OCI-LY7 (cell line): ENCODE measurements at regions not wholly inside any gene's neighbourhood (a gene's known extent, or its start where the extent isn't known, plus 50 kb on each side); places are given as distances from the start of the nearest gene placed in this dataset.

Experiments used
- BruUV-seq: library from RNA; stranded (reverse); fragments of 400-500 nt; replicated peaks from 2 replicates; lab custom pipeline; 2021; lab: Mats Ljungman, UMichigan
- CTCF ChIA-PET: fragments of 300-600 bp; sonication (Branson Sonifier 250); formaldehyde crosslinking; loops from one replicate; lab custom pipeline; 2022; ENCODE audit warnings: antibody characterized with exemption; ENCODE audit not compliant: unreplicated experiment; lab: Charles Lee
- POLR2A ChIA-PET: fragments of 300-600 bp; sonication (Branson Sonifier 250); formaldehyde crosslinking; loops from one replicate; lab custom pipeline; 2022; ENCODE audit warnings: antibody characterized with exemption; lab: Charles Lee
- DNase-seq: peaks from one replicate; pipeline ENCODE4 v3.0.0-alpha.2; 2015; ENCODE audit warnings: low spot score
- H2AFZ ChIP-seq: fragments of 200-600 bp; sonication (generic), shearing (Covaris generic); 2 replicates; pipeline ENCODE4 v1.6.1; 2014; ENCODE audit warnings: mild to moderate bottlenecking, antibody characterized with exemption, low read length, moderate library complexity
- H3K27ac ChIP-seq: fragments of 200-600 bp; sonication (generic); 2 replicates; pipeline ENCODE4 v1.5.1; 2014; ENCODE audit warnings: mixed run types, low read depth, mild to moderate bottlenecking, moderate library complexity, low read length, inconsistent platforms; ENCODE audit not compliant: poor library complexity, severe bottlenecking
- H3K36me3 ChIP-seq: fragments of 200-600 bp; sonication (generic); 2 replicates; pipeline ENCODE4 v1.6.1; 2014; ENCODE audit warnings: mild to moderate bottlenecking, antibody characterized with exemption, low read length, moderate library complexity, mixed read lengths; ENCODE audit not compliant: insufficient read depth
- H3K4me1 ChIP-seq: fragments of 200-600 bp; sonication (generic); 2 replicates; pipeline ENCODE4 v1.5.1; 2014; ENCODE audit warnings: mild to moderate bottlenecking, low read length; ENCODE audit not compliant: insufficient read depth, poor library complexity, severe bottlenecking
- H3K4me2 ChIP-seq: fragments of 200-600 bp; sonication (generic); 2 replicates; pipeline ENCODE4 v1.6.1; 2014; ENCODE audit warnings: mild to moderate bottlenecking, low read length
- H3K4me3 ChIP-seq: fragments of 200-600 bp; sonication (generic); 2 replicates; pipeline ENCODE4 v1.5.1; 2014; ENCODE audit warnings: mild to moderate bottlenecking, low read depth, low read length; ENCODE audit not compliant: poor library complexity, severe bottlenecking
- H3K79me2 ChIP-seq: fragments of 200-600 bp; sonication (generic); 2 replicates; pipeline ENCODE4 v1.6.1; 2016; ENCODE audit warnings: low read depth, mild to moderate bottlenecking, low read length, moderate library complexity, mixed read lengths; ENCODE audit not compliant: insufficient read depth
- H3K9me2 ChIP-seq: fragments of 200-600 bp; sonication (generic); 2 replicates; pipeline ENCODE4 v1.6.1; 2016; ENCODE audit warnings: mild to moderate bottlenecking, low read length, mixed read lengths; ENCODE audit not compliant: insufficient read depth
- H3K9me3 ChIP-seq: fragments of 200-600 bp; sonication (generic); 2 replicates; pipeline ENCODE4 v1.6.1; 2014; ENCODE audit warnings: mild to moderate bottlenecking, mixed run types, low read length, mixed read lengths
- H4K20me1 ChIP-seq: fragments of 200-600 bp; sonication (generic); 2 replicates; pipeline ENCODE4 v1.6.1; 2014; ENCODE audit warnings: mild to moderate bottlenecking, antibody characterized with exemption, low read length, moderate library complexity, mixed read lengths; ENCODE audit not compliant: insufficient read depth
- EZH2phosphoT487 ChIP-seq: fragments of 200-600 bp; sonication (generic); IDR thresholded peaks from 2 replicates; pipeline ENCODE4 v1.6.1; 2018; ENCODE audit warnings: low read depth, borderline replicate concordance, mild to moderate bottlenecking, mixed run types, antibody characterized with exemption, low read length, moderate library complexity, mixed read lengths
- intact Hi-C: fragments of 100-400 bp; cut with micrococcal nuclease; formaldehyde crosslinking; loops from one replicate; pipeline ENCODE4 v1.10.0; 2022; ENCODE audit not compliant: unreplicated experiment
- TF ChIP-seq, protein P1 (sequence below): fragments of 200-600 bp; sonication (generic); conservative IDR thresholded peaks from 2 replicates; pipeline ENCODE4 v1.5.1; 2014; ENCODE audit warnings: mild to moderate bottlenecking, antibody characterized with exemption, low read length, moderate library complexity, mixed read lengths

DNA sequence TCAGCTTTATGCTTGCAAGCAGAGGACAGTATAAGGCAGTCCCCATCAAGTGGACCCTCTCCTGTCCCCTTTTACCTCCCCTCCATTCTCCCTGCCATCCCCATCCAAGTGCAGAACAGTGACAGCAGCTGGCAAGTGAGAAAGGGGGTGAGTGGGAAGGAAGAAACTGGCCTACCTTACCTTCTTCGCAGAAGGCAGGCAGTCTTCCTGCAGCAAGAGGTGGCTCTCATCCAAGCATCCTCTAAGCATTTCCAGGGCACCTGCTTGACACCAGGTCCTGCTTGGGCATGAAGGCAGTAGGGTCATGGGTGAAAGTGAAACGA is 77.3 kb upstream of the SH3PXD2B start:
- Histone ChIP-seq H3K9me2 (no peaks in the 10 kb centered on the region), H3K4me2 (no peak overlapping the region), H3K27ac (no peak overlapping the region), H3K79me2 (no peaks in the 10 kb centered on the region), H2AFZ (no peak overlapping the region), H4K20me1 (no peaks in the 10 kb centered on the region), H3K36me3 (no peaks in the 10 kb centered on the region), H3K4me3 (no peak overlapping the region), H3K4me1 (no peaks in the 10 kb centered on the region), H3K9me3 (no peaks in the 10 kb centered on the region)
- no TSS peak for BruUV-seq
- TF ChIP-seq, protein P1, sequence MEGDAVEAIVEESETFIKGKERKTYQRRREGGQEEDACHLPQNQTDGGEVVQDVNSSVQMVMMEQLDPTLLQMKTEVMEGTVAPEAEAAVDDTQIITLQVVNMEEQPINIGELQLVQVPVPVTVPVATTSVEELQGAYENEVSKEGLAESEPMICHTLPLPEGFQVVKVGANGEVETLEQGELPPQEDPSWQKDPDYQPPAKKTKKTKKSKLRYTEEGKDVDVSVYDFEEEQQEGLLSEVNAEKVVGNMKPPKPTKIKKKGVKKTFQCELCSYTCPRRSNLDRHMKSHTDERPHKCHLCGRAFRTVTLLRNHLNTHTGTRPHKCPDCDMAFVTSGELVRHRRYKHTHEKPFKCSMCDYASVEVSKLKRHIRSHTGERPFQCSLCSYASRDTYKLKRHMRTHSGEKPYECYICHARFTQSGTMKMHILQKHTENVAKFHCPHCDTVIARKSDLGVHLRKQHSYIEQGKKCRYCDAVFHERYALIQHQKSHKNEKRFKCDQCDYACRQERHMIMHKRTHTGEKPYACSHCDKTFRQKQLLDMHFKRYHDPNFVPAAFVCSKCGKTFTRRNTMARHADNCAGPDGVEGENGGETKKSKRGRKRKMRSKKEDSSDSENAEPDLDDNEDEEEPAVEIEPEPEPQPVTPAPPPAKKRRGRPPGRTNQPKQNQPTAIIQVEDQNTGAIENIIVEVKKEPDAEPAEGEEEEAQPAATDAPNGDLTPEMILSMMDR = no peak
- no peak for TF ChIP-seq EZH2phosphoT487
- intact Hi-C loops = no loop called here
- DNase-seq = no peak
- CTCF ChIA-PET = no interaction called here
- POLR2A ChIA-PET = interaction anchor here (1.0 kb wide), 1 partner anchor 14 kb away, joined by 3 read pairs; no protein-coding TSS in a partner anchor

DNA sequence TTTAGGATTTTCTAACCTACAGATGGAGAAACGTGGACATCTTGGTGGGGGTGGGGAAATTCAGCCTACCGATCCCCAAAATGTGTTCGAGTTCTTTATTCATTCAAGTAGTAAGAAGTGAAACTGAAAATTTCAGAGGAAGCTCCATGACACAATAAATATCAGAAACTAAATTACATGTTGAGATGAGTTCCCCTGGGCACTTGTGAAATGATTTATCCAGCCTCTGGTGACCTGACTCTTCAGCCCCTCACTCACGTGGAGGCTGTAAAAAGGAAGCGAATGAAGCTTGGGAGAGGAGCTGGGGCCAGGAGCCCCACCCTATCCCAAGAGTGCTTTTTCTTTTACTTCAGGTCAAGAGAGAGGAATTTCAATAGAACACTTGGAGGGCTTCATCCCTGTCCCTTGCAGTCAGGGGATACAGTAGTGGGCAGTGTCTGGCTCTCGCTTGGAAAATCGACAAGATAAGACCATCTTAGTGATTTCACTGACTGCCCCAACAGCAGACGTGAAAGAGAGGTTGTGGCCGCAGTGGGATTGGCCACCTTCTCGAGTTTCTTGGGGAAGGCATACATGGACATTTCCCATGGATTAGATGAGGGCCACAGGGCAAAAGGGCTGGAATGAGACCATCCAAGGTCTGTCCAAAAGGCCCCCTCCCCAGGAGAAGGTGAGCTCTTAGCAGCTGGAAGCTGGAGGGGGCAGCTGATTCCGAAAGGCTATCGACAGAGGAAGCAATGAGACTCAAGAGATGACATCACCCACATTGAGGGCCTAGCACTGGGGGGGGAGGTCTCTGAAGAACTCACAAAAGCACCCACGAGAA is 76.8 kb upstream of the SH3PXD2B start:
- Histone ChIP-seq H3K4me1 (no peaks in the 10 kb centered on the region), H3K4me3 (no peak overlapping the region), H3K9me2 (no peaks in the 10 kb centered on the region), H3K27ac (no peak overlapping the region), H3K4me2 (no peak overlapping the region), H2AFZ (no peak overlapping the region), H3K36me3 (no peaks in the 10 kb centered on the region), H4K20me1 (no peaks in the 10 kb centered on the region), H3K9me3 (no peaks in the 10 kb centered on the region), H3K79me2 (no peaks in the 10 kb centered on the region)
- POLR2A ChIA-PET = interaction anchor here (1.0 kb wide), 1 partner anchor 14 kb away, joined by 3 read pairs; no protein-coding TSS in a partner anchor
- no peak for DNase-seq
- CTCF ChIA-PET = no interaction called here
- intact Hi-C loops = no loop called here
- BruUV-seq = no TSS peak
- TF ChIP-seq, protein P1 = no peak
- no peak for TF ChIP-seq EZH2phosphoT487

DNA sequence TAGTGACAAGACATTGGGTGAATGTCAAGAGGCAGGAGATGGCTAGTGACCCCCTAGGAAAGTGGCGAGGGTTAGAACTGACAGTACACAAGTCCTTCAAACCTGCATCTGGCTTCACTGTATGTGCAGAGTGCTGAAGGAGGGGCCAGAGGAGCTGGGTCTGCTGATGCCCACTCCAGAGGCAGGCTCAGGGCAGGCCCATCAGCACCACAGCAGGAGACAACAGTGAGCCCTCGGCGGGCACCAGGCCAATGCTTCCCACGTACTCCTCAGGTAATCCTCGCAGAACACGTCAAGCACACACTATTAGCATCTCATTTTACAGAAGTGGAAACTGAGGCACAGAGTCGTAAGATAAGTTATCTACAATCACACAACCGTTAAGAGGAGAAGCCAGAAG is 76.1 kb upstream of the SH3PXD2B start:
- no peaks in the 10 kb centered on the region for H3K9me3 ChIP-seq
- no TSS peak for BruUV-seq

More for the DNA sequence above, 76.1 kb upstream of the SH3PXD2B start:
- ChIA-PET CTCF (no interaction called here), POLR2A (no interaction called here)
- H4K20me1 ChIP-seq = no peaks in the 10 kb centered on the region
- H3K36me3 ChIP-seq = no peaks in the 10 kb centered on the region
- intact Hi-C loops = no loop called here
- no peaks in the 10 kb centered on the region for H3K4me1 ChIP-seq
- DNase-seq = no peak
- no peak overlapping the region for H3K27ac ChIP-seq
- H3K79me2 ChIP-seq = no peaks in the 10 kb centered on the region
- no peak for TF ChIP-seq EZH2phosphoT487
- TF ChIP-seq, protein P1 = no peak
- H3K9me2 ChIP-seq = no peaks in the 10 kb centered on the region
- no peak overlapping the region for H2AFZ ChIP-seq
- H3K4me2 ChIP-seq = no peak overlapping the region
- H3K4me3 ChIP-seq = no peak overlapping the region
